ENCODE measurements at regions not wholly inside any gene's neighbourhood (a gene's known extent, or its start where the extent isn't known, plus 50 kb on each side); places are given as distances from the start of the nearest gene placed in this dataset.

DNA sequence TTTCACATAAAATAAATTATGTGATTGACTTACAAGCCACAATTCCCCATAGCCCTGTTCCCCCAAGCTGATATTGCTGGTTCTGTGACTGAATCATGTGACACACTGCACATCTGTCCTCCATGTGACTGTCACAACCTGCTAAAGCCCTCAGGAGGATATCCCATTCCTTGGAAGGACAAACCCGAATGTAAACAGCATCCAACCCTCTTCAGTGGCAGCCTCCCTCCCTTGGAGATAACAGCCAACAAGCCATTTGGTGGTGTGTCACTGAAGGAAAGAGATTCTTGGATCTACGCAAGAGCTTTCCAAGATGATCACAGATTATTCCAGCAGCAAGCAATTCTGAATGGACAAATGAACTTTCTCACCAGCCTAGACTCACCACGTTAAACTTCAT is 153.9 kb upstream of the TIAM1 start:
- no peaks in the 10 kb centered on the region for H3K36me3 ChIP-seq (ENCODE audit: insufficient read depth, low read length)
- Mint-ChIP-seq H3K27ac (peak overlapping the region in 1 of 7 donors; percentile 35), H3K36me3 (no peaks in the 10 kb centered on the region), H3K27me3 (peaks cover 0 to 1% of the 10 kb centered on the region in 2 donors), H3K4me1 (peaks cover 0 to 4% (median under 1%) of the 10 kb centered on the region in 4 donors), H3K9me3 (no peaks in the 10 kb centered on the region), H3K4me3 (no peak overlapping the region)
- no peaks in the 10 kb centered on the region for H3K9me3 ChIP-seq (ENCODE audit: control insufficient read depth in 1 of 2, low read length in 2 of 2)
- ChIA-PET POLR2A (ENCODE audit: partially characterized antibody) (no interaction called here), CTCF (ENCODE audit: partially characterized antibody) (no interaction called here)
- H3K27me3 ChIP-seq (ENCODE audit: insufficient read depth, low read length), result no peaks in the 10 kb centered on the region
- H3K4me1 ChIP-seq (ENCODE audit: insufficient read depth, low read length), result no peaks in the 10 kb centered on the region
- no peak overlapping the region for H3K4me3 ChIP-seq (ENCODE audit: low read length in 2 of 2)
- intact Hi-C loops (cut with micrococcal nuclease), result no loop called here
- DNase-seq, result no peak
- no peak overlapping the region for H3K27ac ChIP-seq (ENCODE audit: low read depth, low read length)

DNA sequence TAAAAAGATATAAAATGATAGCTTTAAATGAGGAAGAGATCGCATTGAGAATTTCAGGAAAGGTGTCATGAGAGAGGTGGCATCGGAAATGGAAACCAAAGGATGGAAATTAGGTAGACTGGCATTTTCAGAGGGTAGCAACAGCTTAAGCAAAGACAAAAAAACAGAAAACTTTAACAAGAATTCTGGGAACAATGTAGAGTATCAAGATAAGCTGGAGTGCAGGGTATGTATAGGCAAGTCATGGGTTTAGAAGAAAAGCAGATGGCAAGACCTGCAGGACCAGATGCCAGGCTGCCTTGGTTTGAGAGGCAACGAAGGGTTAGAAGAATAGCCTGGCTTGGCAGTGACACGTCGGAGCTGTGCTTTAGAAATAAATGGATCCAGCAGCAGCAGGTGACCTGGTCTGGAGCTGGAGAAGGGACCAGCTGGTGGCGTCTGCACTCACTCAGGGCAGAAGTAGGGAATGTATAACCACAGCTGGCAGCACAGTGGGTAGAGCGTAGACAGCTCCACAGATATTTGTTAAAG is 149.4 kb upstream of the TIAM1 start:
- H3K36me3 ChIP-seq (ENCODE audit: insufficient read depth, low read length), result no peaks in the 10 kb centered on the region
- Mint-ChIP-seq H3K36me3 (no peaks in the 10 kb centered on the region), H3K9me3 (no peaks in the 10 kb centered on the region), H3K27me3 (peaks cover 0 to 1% of the 10 kb centered on the region in 2 donors), H3K27ac (peak overlapping the region in 1 of 7 donors; percentile 50), H3K4me1 (peaks cover 0 to under 1% (median 0%) of the 10 kb centered on the region in 4 donors), H3K4me3 (no peak overlapping the region)
- intact Hi-C loops (cut with micrococcal nuclease), result no loop called here
- POLR2A ChIA-PET (ENCODE audit: partially characterized antibody), result no interaction called here
- H3K4me3 ChIP-seq (ENCODE audit: low read length in 2 of 2), result no peak overlapping the region
- DNase-seq, result no peak
- H3K27ac ChIP-seq (ENCODE audit: low read depth, low read length), result no peak overlapping the region
- H3K4me1 ChIP-seq (ENCODE audit: insufficient read depth, low read length), result no peaks in the 10 kb centered on the region
- CTCF ChIA-PET (ENCODE audit: partially characterized antibody), result interaction anchor here (0.6 kb wide), 1 partner anchor 20 kb away, joined by 4 read pairs; no protein-coding TSS in a partner anchor
- no peaks in the 10 kb centered on the region for H3K27me3 ChIP-seq (ENCODE audit: insufficient read depth, low read length)
- H3K9me3 ChIP-seq (ENCODE audit: control insufficient read depth in 1 of 2, low read length in 2 of 2), result no peaks in the 10 kb centered on the region

DNA sequence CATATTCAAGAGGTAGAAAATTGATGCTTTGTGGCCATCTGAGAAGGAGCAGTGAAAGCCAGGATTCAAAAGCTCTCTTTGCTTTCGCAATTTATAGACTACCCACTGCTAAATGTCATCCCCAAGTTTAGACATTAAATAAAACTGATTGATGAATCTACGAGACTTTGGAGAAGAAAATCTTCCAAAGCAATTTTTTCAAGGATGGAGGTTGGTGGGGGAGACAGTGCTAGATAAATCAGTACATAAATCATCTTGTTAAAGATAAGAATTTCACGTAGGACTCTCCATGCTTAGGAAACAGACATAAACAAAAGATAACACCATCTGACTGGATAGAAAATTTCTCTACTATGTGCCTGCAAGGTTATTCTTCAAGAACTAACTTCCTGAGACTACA is 147.6 kb upstream of the TIAM1 start:
- Mint-ChIP-seq H3K4me1 (no peaks in the 10 kb centered on the region), H3K27ac (peak overlapping the region in 1 of 7 donors; percentile 17), H3K36me3 (no peaks in the 10 kb centered on the region), H3K4me3 (no peak overlapping the region), H3K27me3 (peaks cover 0 to 1% of the 10 kb centered on the region in 2 donors), H3K9me3 (no peaks in the 10 kb centered on the region)
- H3K36me3 ChIP-seq (ENCODE audit: insufficient read depth, low read length), result no peaks in the 10 kb centered on the region
- no peak for DNase-seq
- no peaks in the 10 kb centered on the region for H3K4me1 ChIP-seq (ENCODE audit: insufficient read depth, low read length)
- no peaks in the 10 kb centered on the region for H3K27me3 ChIP-seq (ENCODE audit: insufficient read depth, low read length)
- POLR2A ChIA-PET (ENCODE audit: partially characterized antibody), result no interaction called here
- intact Hi-C loops (cut with micrococcal nuclease), result no loop called here
- CTCF ChIA-PET (ENCODE audit: partially characterized antibody), result no interaction called here
- H3K27ac ChIP-seq (ENCODE audit: low read depth, low read length), result no peak overlapping the region
- no peak overlapping the region for H3K4me3 ChIP-seq (ENCODE audit: low read length in 2 of 2)
- H3K9me3 ChIP-seq (ENCODE audit: control insufficient read depth in 1 of 2, low read length in 2 of 2), result no peaks in the 10 kb centered on the region

DNA sequence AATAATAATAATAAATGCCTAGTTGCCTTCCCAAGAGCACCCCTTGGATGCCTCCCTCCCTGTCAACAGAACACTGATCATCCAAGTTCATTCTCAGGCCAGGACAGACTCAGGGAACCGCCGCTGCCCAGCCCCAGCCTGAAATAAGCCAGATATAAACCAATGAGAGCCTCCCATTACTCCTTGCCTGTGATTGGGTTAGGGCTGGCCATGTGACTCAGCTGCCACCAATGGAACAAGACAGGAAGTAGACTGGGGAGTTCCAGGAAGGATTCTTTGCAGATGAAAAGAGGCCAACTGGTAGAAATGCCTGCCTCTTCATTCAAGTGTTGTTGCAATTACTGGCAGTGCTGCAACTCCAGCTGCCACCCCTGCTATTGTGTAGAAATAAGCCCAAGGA is 146.4 kb upstream of the TIAM1 start:
- H3K4me1 ChIP-seq (ENCODE audit: insufficient read depth, low read length), result no peaks in the 10 kb centered on the region
- no peak for DNase-seq
- intact Hi-C loops (cut with micrococcal nuclease), result no loop called here
- Mint-ChIP-seq H3K4me1 (no peaks in the 10 kb centered on the region), H3K36me3 (no peaks in the 10 kb centered on the region), H3K27ac (no peak overlapping the region), H3K4me3 (no peak overlapping the region), H3K9me3 (peaks cover 0 to 9% (median 4%) of the 10 kb centered on the region in 8 donors), H3K27me3 (peaks cover 0 to 1% of the 10 kb centered on the region in 2 donors)
- POLR2A ChIA-PET (ENCODE audit: partially characterized antibody), result no interaction called here
- H3K27ac ChIP-seq (ENCODE audit: low read depth, low read length), result no peak overlapping the region
- H3K4me3 ChIP-seq (ENCODE audit: low read length in 2 of 2), result no peak overlapping the region
- no peaks in the 10 kb centered on the region for H3K27me3 ChIP-seq (ENCODE audit: insufficient read depth, low read length)
- no peaks in the 10 kb centered on the region for H3K36me3 ChIP-seq (ENCODE audit: insufficient read depth, low read length)
- no peaks in the 10 kb centered on the region for H3K9me3 ChIP-seq (ENCODE audit: control insufficient read depth in 1 of 2, low read length in 2 of 2)
- CTCF ChIA-PET (ENCODE audit: partially characterized antibody), result no interaction called here

DNA sequence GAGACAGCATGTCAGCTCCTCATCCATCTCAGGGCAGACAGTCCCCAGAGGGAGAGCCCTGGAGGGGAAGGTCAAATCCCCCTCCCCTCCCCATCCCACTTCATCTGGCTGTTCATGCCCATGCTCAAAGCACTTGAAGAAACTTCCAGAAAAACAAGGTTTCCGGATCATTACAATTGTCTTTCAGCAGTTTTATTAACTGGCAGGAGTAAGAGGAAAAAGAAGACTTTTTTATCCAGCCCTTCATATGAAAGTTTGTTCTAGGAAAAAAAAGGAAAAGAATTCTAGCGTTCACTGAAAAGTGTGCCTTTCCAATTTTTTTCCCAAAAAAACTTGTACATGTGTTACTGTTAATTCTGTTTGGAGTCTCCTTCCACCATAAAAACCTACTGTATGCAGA is 145.7 kb upstream of the TIAM1 start:
- H3K4me1 Mint-ChIP-seq, result no peaks in the 10 kb centered on the region
- H3K27me3 ChIP-seq (ENCODE audit: insufficient read depth, low read length), result no peaks in the 10 kb centered on the region
- H3K4me1 ChIP-seq (ENCODE audit: insufficient read depth, low read length), result no peaks in the 10 kb centered on the region
- peaks cover 4 to 7% of the 10 kb centered on the region in 2 donors for H3K36me3 Mint-ChIP-seq
- H3K9me3 Mint-ChIP-seq, result peaks cover 0 to 14% (median 9%) of the 10 kb centered on the region in 8 donors
- CTCF ChIA-PET (ENCODE audit: partially characterized antibody), result no interaction called here
- DNase-seq, result no peak
- no peak overlapping the region for H3K27ac ChIP-seq (ENCODE audit: low read depth, low read length)
- H3K4me3 ChIP-seq (ENCODE audit: low read length in 2 of 2), result no peak overlapping the region
- intact Hi-C loops (cut with micrococcal nuclease), result no loop called here
- H3K4me3 Mint-ChIP-seq, result no peak overlapping the region
- no peaks in the 10 kb centered on the region for H3K36me3 ChIP-seq (ENCODE audit: insufficient read depth, low read length)
- peaks cover 0 to 1% of the 10 kb centered on the region in 2 donors for H3K27me3 Mint-ChIP-seq
- POLR2A ChIA-PET (ENCODE audit: partially characterized antibody), result no interaction called here
- H3K27ac Mint-ChIP-seq, result no peak overlapping the region
- H3K9me3 ChIP-seq (ENCODE audit: control insufficient read depth in 1 of 2, low read length in 2 of 2), result no peaks in the 10 kb centered on the region

DNA sequence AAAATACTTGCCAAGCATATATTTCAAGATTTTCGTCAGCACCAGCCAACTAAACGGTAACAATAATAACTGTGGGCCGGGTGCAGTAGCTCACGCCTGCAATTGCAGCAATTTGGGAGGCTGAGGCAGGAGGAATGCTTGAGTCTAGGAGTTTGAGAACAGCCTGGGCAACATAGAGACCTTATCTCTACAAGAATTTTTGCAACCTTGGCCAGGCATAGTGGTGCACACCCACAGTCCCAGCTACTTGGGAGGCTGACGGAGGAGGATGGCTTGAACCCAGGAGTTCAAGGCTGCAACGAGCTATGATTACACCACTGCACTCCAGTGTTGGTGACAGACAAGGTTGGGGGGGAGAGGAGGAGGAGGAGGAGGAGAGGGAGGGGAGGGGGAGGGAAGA is 145.0 kb upstream of the TIAM1 start:
- Histone ChIP-seq H3K27ac (ENCODE audit: low read depth, low read length) (no peak overlapping the region), H3K9me3 (ENCODE audit: control insufficient read depth in 1 of 2, low read length in 2 of 2) (no peaks in the 10 kb centered on the region), H3K4me3 (ENCODE audit: low read length in 2 of 2) (no peak overlapping the region), H3K36me3 (ENCODE audit: insufficient read depth, low read length) (no peaks in the 10 kb centered on the region), H3K4me1 (ENCODE audit: insufficient read depth, low read length) (no peaks in the 10 kb centered on the region), H3K27me3 (ENCODE audit: insufficient read depth, low read length) (no peaks in the 10 kb centered on the region)
- ChIA-PET POLR2A (ENCODE audit: partially characterized antibody) (no interaction called here), CTCF (ENCODE audit: partially characterized antibody) (no interaction called here)
- no peaks in the 10 kb centered on the region for H3K4me1 Mint-ChIP-seq
- H3K9me3 Mint-ChIP-seq, result peaks cover 0 to 21% (median 12%) of the 10 kb centered on the region in 8 donors
- H3K36me3 Mint-ChIP-seq, result peaks cover 5 to 11% of the 10 kb centered on the region in 2 donors
- peaks cover 0 to 1% of the 10 kb centered on the region in 2 donors for H3K27me3 Mint-ChIP-seq
- H3K27ac Mint-ChIP-seq, result no peak overlapping the region
- DNase-seq, result no peak
- intact Hi-C loops (cut with micrococcal nuclease), result no loop called here
- H3K4me3 Mint-ChIP-seq, result no peak overlapping the region

DNA sequence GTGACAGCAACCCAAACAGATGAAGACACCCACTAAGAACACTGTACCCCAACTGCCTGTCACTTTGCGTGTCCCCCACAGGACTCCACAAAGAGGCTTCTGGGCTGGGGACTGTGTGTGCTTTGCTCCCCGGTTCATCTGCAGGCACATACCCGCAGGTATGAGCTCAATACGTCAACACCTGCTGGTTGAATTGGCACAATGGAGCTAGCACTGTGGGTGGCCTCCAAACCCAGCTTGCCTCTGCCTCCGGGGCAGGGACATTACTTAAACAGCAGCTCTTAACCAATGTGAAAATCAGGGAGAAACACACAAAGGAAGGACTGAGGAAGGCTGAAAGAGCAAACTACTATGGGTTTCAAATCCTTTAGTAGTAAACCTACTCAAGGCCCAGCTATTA is 140.2 kb upstream of the TIAM1 start:
- Histone ChIP-seq H3K36me3 (ENCODE audit: insufficient read depth, low read length) (no peaks in the 10 kb centered on the region), H3K4me1 (ENCODE audit: insufficient read depth, low read length) (no peaks in the 10 kb centered on the region), H3K4me3 (ENCODE audit: low read length in 2 of 2) (no peak overlapping the region), H3K27ac (ENCODE audit: low read depth, low read length) (no peak overlapping the region), H3K9me3 (ENCODE audit: control insufficient read depth in 1 of 2, low read length in 2 of 2) (no peaks in the 10 kb centered on the region), H3K27me3 (ENCODE audit: insufficient read depth, low read length) (no peaks in the 10 kb centered on the region)
- no peaks in the 10 kb centered on the region for H3K27me3 Mint-ChIP-seq
- H3K36me3 Mint-ChIP-seq, result peaks cover 5 to 11% of the 10 kb centered on the region in 2 donors
- no peak for DNase-seq
- ChIA-PET CTCF (ENCODE audit: partially characterized antibody) (no interaction called here), POLR2A (ENCODE audit: partially characterized antibody) (no interaction called here)
- no peaks in the 10 kb centered on the region for H3K4me1 Mint-ChIP-seq
- H3K4me3 Mint-ChIP-seq, result no peak overlapping the region
- intact Hi-C loops (cut with micrococcal nuclease), result no loop called here
- no peak overlapping the region for H3K27ac Mint-ChIP-seq
- H3K9me3 Mint-ChIP-seq, result peaks cover 2 to 44% (median 30%) of the 10 kb centered on the region in 8 donors

GRCh38 chr21:31483146-31483545 is 139.1 kb upstream of the TIAM1 start:
- H3K27me3 ChIP-seq (ENCODE audit: insufficient read depth, low read length), result no peaks in the 10 kb centered on the region
- no peak for DNase-seq
- POLR2A ChIA-PET (ENCODE audit: partially characterized antibody), result no interaction called here
- Mint-ChIP-seq H3K4me1 (no peaks in the 10 kb centered on the region), H3K4me3 (no peak overlapping the region), H3K27me3 (no peaks in the 10 kb centered on the region), H3K36me3 (peaks cover 7 to 11% of the 10 kb centered on the region in 2 donors), H3K27ac (no peak overlapping the region), H3K9me3 (peaks cover 4 to 44% (median 31%) of the 10 kb centered on the region in 8 donors)
- intact Hi-C loops (cut with micrococcal nuclease), result no loop called here
- no peaks in the 10 kb centered on the region for H3K36me3 ChIP-seq (ENCODE audit: insufficient read depth, low read length)
- CTCF ChIA-PET (ENCODE audit: partially characterized antibody), result interaction anchor here (0.6 kb wide), 1 partner anchor 401 kb away, joined by 3 read pairs; no protein-coding TSS in a partner anchor
- no peak overlapping the region for H3K4me3 ChIP-seq (ENCODE audit: low read length in 2 of 2)
- no peaks in the 10 kb centered on the region for H3K4me1 ChIP-seq (ENCODE audit: insufficient read depth, low read length)
- no peak overlapping the region for H3K27ac ChIP-seq (ENCODE audit: low read depth, low read length)
- H3K9me3 ChIP-seq (ENCODE audit: control insufficient read depth in 1 of 2, low read length in 2 of 2), result no peaks in the 10 kb centered on the region

Data from CD4-positive, alpha-beta memory T cell (primary cell).